Fibroblast of skin of right quadriceps (primary cell): ENCODE measurements at regions not wholly inside any gene's neighbourhood (a gene's known extent, or its start where the extent isn't known, plus 50 kb on each side); places are given as distances from the start of the nearest gene placed in this dataset.
"Not testable (repeated sequence)": the region's sequence is repeated elsewhere in the genome, so short reads cannot be mapped to it uniquely, and the experiment has no call there.

Experiments
- DNase-seq: peaks from one replicate; pipeline ENCODE4 v3.0.0-alpha.2; 2013

GRCh38 chr10:81680359-81680758, 194.6 kb upstream of the NRG3 start:
- DNase-seq, result no peak

DNA sequence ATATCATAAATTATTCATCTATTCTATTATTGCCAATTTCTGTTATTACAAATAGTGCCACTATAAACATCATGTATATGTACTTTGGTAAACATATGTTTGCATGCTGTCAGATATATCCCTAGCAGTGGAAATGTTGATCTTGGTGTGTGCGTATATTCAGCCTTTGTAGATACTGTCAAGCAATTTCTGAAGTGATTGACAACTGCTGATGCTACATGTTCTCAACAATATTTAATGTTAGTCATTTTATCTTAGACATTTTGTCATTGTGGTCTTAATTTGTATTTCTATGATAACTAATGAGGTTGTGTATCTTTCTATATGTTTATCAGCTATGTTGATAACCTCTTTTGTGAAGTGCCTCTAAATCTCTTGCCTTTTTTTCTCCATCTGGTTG, 186.5 kb upstream of the NRG3 start:
- DNase-seq, result no peak

DNA sequence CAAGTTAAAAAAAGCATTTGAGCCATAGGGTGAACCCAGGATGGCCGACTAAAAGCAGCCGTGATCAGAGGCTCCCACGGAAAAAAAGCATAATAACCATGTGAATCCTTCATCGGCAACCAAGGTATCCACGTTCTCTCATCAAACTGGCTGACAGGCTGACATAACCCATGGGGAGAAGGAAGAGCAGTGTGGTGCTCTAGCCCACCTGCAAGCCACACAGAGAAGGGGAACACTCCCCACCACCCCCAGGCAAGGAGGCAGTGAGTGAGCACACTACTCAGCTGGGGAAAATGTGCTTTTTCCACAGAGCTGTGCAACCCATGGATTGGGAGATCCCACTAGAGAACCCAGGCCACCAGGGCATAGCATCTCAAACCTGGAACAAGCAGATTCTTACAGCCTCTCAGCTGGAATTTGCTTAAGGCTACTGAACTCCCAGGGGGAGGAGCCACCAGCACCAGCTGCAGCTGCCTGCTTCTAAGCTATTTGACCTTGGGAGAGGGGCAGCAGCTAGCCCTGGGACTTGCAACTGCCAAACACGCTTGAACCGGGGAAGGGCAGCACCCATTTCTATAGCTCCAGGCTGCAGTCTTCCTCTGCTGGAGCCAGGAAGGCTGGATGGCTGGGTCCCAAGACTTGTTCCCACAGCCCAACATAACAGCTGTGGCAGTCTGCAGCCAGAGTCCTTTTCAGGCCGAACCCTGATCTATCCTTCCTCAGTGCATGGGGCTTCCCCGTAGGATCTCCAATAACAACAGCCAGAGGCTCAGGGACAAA, 178.2 kb upstream of the NRG3 start:
- DNase-seq, result no peak

GRCh38 chr10:81704596-81704995, 170.4 kb upstream of the NRG3 start:
- DNase-seq, result no peak

DNA sequence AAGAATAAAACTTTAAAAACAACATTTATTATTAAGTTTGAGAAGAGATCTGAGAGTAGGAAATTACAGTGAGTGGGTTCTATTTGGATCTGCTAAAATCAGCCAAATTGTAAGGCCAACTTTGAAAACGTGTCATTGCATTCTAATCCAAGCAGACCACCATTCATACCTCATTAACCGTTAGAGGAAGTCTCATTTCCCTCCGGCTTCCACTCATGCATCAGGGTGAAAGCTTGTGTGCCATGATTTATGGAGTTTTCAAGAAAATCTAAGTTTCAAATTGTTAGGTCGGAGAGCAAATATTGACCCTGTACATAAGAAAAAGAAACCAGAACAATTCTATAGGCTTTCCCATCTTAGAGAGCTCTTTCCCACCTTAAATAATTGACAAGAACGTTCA, 166.6 kb upstream of the NRG3 start:
- no peak for DNase-seq

DNA sequence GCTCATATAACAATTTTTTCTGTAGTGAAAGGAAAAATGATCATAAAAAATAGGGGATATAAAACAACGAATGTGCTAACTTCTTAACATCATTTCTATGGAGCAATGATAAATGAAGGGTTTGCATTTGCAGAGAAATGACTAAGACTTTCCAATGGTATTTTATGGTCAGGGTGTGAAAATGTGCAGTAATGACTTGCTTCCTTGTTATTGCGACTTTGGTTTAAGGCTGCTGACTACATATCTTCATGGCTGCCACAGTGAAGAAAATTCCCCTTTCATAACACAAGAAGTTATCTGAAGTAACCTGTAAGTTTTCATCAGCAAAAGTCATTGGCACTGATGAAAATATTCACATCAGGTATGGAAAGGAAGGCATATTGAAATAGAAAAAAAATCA, 166.1 kb upstream of the NRG3 start:
- DNase-seq, result no peak

- DNase-seq, result no peak
Measured at GRCh38 chr10:81722399-81722798, 152.6 kb upstream of the NRG3 start.

- no peak for DNase-seq
Measured at GRCh38 chr10:81724431-81724830, 150.6 kb upstream of the NRG3 start.

GRCh38 chr10:81725851-81726250, 149.1 kb upstream of the NRG3 start:
- DNase-seq, result no peak

- DNase-seq, result no peak
Measured at GRCh38 chr10:81728692-81729091, 146.3 kb upstream of the NRG3 start.

- DNase-seq, result no peak
Measured at GRCh38 chr10:81730891-81731290, 144.1 kb upstream of the NRG3 start.

DNA sequence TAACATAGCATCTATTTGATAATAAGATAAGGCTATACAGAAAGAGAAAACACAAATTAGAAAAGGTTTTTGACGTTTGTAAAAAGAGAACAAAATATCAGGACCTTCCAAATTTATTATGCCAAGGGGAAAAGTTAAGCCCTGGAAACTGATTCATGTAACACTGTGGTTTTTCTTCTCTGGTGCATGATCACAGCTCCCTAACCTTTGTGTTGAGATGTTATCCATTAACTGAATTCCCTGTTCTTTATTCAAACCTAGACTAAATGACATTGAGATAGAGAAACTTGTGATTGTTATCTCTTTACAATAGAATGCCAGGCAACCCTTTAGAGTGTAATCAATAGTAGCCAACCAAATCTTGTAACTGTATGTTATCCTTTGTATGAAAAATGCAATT, 141.5 kb upstream of the NRG3 start:
- no peak for DNase-seq

- not testable (repeated sequence) for DNase-seq
Measured at GRCh38 chr10:81735167-81735566, 139.8 kb upstream of the NRG3 start.

- DNase-seq, result no peak
Measured at GRCh38 chr10:81759111-81759510, 115.9 kb upstream of the NRG3 start.

DNA sequence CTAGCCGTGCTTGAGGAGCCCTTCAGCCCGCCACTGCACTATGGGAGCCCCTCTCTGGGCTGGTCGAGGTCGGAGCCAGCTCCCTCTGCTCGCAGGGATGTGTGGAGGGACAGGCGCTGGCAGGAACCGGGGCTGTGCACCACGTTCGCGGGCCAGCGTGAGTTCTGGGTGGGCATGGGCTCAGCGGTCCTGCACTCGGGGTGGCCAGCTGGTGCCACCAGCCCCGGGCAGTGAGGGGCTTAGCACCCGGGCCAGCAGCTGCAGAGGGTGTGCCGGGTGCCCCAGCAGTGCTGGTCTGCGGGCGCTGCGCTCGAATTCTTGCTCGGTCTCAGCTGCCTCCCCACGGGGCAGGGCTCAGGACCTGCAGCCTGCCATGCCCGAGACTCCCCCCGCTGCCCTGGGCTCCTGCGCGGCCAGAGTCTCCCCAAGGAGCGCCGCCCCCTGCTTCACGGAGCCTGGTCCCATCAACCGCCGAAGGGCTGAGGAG, 90.8 kb upstream of the NRG3 start:
- DNase-seq, result no peak

DNA sequence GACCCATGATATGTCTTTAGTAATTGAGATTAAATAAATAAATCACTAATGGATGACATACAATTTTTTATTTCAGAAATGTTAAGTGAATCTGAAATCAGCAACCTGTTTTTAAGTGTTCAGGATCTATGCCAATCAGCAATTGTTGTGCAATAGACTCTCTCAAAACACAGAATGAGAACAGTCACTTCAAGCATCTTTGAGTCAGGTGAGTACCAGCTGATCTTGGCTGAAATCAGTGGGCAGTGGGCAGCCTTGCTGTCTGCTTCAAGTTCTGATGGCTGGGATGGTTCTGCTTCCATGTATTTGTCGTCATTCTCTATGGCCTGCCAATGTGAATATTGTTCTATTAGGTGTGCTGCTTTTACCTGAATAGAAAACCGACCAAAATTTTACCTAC, 82.3 kb upstream of the NRG3 start:
- no peak for DNase-seq

DNA sequence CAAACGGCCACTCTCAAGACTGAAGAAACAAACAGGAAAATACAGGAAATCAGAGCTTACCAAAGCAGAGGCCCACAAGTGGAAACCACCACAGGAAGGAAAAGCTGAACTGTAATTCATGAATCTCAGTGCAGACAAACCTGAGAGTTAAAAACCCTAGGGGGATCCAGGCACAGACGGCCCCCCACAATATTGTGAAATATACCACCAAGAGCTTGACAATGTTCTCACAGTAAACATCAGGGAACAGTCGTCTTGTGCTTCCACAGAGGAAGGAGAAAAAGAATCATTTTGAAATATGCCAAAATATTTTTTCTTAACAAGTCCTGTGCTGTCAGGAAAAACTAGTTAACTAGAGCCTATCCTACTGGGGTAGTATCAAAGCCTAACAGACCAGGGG, 68.2 kb upstream of the NRG3 start:
- DNase-seq, result no peak

- DNase-seq, result no peak
Measured at GRCh38 chr10:81814842-81815241, 60.2 kb upstream of the NRG3 start.

DNA sequence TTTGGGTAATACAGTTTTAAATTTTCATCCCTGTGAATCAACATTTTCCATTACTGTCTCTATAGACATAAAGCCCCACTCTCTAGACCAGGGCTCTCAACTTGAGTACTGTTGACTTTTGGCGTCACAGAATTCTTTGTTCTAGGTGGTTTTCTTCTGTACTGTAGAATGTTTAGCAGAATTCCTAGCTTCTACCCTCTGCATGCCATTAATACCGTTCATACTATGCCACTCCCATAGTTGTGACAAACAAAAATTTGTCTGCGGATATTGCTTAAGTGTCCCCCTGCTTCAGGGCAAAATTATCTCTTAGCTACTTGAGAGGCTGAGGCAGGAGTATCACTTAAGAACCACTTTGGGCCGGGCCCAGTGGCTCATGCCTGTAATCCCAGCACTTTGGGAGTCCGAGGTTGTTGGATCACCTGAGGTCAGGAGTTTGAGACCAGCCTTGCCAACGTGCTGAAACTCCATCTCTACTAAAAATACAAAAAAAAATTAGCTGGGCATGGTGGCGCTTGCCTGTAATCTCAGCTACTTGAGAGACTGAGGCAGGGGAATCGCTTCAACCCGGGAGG, 57.3 kb upstream of the NRG3 start:
- DNase-seq, result no peak

DNA sequence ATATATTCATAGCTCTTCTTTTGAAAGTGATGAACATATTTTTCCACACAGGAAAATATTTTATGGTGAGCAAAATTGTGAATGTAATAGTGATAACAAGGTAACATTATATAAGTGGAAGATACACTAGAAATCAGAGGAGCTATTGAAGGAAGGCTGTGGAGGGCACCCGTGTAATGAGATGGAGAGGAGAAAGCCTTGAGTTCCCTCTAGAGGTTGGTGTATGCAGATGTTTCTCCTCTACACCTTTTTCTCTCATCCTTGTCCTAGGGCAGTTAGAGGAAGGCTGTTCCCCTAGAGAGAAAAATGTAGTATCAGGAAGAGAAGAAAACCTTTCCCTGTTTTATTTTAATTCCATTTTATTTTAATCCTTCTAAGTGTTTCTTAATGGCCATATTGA, 54.6 kb upstream of the NRG3 start:
- DNase-seq, result no peak
